ENCODE measurements at regions not wholly inside any gene's neighbourhood (a gene's known extent, or its start where the extent isn't known, plus 50 kb on each side); places are given as distances from the start of the nearest gene placed in this dataset.

GRCh38 chr16:55052741-55053415 lies 122.2 kb downstream of the IRX5 start:
- Histone ChIP-seq H3K4me3 (ENCODE audit: insufficient read depth, low read depth, low read length) (no peak overlapping the region), H3K4me2 (ENCODE audit: low read length) (no peak overlapping the region), H3K79me2 (ENCODE audit: insufficient read depth, low read length) (no peaks in the 10 kb centered on the region), H3K4me1 (ENCODE audit: insufficient read depth, low read length) (peaks cover 3% of the 10 kb centered on the region), H3K27ac (ENCODE audit: low read depth, low read length) (no peak overlapping the region), H3K27me3 (ENCODE audit: insufficient read depth, low read length) (peaks cover 24% of the 10 kb centered on the region), H3K9me3 (ENCODE audit: insufficient read depth, low read depth, low read length) (peaks cover 5% of the 10 kb centered on the region), H2AFZ (ENCODE audit: low read depth, low read length) (no peak overlapping the region), H3K36me3 (ENCODE audit: insufficient read depth, low read length) (no peaks in the 10 kb centered on the region), H3K9ac (ENCODE audit: low read length) (no peak overlapping the region), H4K20me1 (ENCODE audit: insufficient read depth, low read length) (no peaks in the 10 kb centered on the region)
- no peak overlapping the region for H3K4me3 Mint-ChIP-seq (ENCODE audit: unreplicated experiment)
- H3K4me1 Mint-ChIP-seq (ENCODE audit: low read depth, unreplicated experiment) = no peaks in the 10 kb centered on the region
- H3K9me3 Mint-ChIP-seq (ENCODE audit: unreplicated experiment) = peaks cover 3% of the 10 kb centered on the region
- no peak for FAIRE-seq
- H3K27ac Mint-ChIP-seq (ENCODE audit: unreplicated experiment) = no peak overlapping the region
- TF ChIP-seq EZH2 (IDR thresholded peaks at IDR 0.05; ENCODE audit: insufficient read depth, low read length) (no peak), CTCF (IDR thresholded peaks at IDR 0.05; ENCODE audit: insufficient read depth, low read depth, low read length) (no peak)
- DNase-seq (ENCODE audit: low read depth) = no peak
- peaks cover 60% of the 10 kb centered on the region for H3K27me3 Mint-ChIP-seq (ENCODE audit: low read depth, unreplicated experiment)
- H3K36me3 Mint-ChIP-seq (ENCODE audit: low read depth, unreplicated experiment) = no peaks in the 10 kb centered on the region

GRCh38 chr16:55055262-55055661 lies 124.6 kb downstream of the IRX5 start:
- no peaks in the 10 kb centered on the region for H3K79me2 ChIP-seq (ENCODE audit: insufficient read depth, low read length)
- TF ChIP-seq CTCF (IDR thresholded peaks at IDR 0.05; ENCODE audit: insufficient read depth, low read depth, low read length) (no peak), EZH2 (IDR thresholded peaks at IDR 0.05; ENCODE audit: insufficient read depth, low read length) (no peak)
- Mint-ChIP-seq H3K4me1 (ENCODE audit: low read depth, unreplicated experiment) (no peaks in the 10 kb centered on the region), H3K4me3 (ENCODE audit: unreplicated experiment) (no peak overlapping the region), H3K27me3 (ENCODE audit: low read depth, unreplicated experiment) (peaks cover 72% of the 10 kb centered on the region), H3K36me3 (ENCODE audit: low read depth, unreplicated experiment) (no peaks in the 10 kb centered on the region), H3K9me3 (ENCODE audit: unreplicated experiment) (peaks cover 10% of the 10 kb centered on the region), H3K27ac (ENCODE audit: unreplicated experiment) (no peak overlapping the region)
- H3K4me2 ChIP-seq (ENCODE audit: low read length) = no peak overlapping the region
- H3K36me3 ChIP-seq (ENCODE audit: insufficient read depth, low read length) = no peaks in the 10 kb centered on the region
- peaks cover 5% of the 10 kb centered on the region for H3K9me3 ChIP-seq (ENCODE audit: insufficient read depth, low read depth, low read length)
- H3K4me3 ChIP-seq (ENCODE audit: insufficient read depth, low read depth, low read length) = no peak overlapping the region
- peaks cover 31% of the 10 kb centered on the region for H3K27me3 ChIP-seq (ENCODE audit: insufficient read depth, low read length)
- H3K4me1 ChIP-seq (ENCODE audit: insufficient read depth, low read length) = peaks cover 3% of the 10 kb centered on the region
- DNase-seq (ENCODE audit: low read depth) = no peak
- no peak overlapping the region for H3K9ac ChIP-seq (ENCODE audit: low read length)
- no peak for FAIRE-seq
- H3K27ac ChIP-seq (ENCODE audit: low read depth, low read length) = no peak overlapping the region
- H4K20me1 ChIP-seq (ENCODE audit: insufficient read depth, low read length) = no peaks in the 10 kb centered on the region
- H2AFZ ChIP-seq (ENCODE audit: low read depth, low read length) = no peak overlapping the region
